GM12878 (cell line): ENCODE measurements at regions not wholly inside any gene's neighbourhood (a gene's known extent, or its start where the extent isn't known, plus 50 kb on each side); places are given as distances from the start of the nearest gene placed in this dataset.
A peak's percentile ranks its signal among the peaks of the same experiment; 100 is the strongest.

Source experiments
- ATAC-seq: fragments of 200-7000 bp; cut with Tn5 transposase; 3 replicates; pipeline ENCODE4 v1.9.1; 2020; ENCODE audit warnings: mild to moderate bottlenecking, moderate library complexity
- BruUV-seq: library from RNA; stranded (reverse); fragments of 400-500 nt; replicated peaks from 2 replicates; lab custom pipeline; 2021; lab: Mats Ljungman, UMichigan
- CTCF ChIA-PET: fragments of 300-600 bp; sonication (Branson Sonifier 250); formaldehyde crosslinking; extraction: SDS; loops from one replicate; lab custom pipeline; 2021; ENCODE audit warnings: inconsistent platforms; lab: Yijun Ruan, JAX
- POLR2A ChIA-PET: fragments of 350-600 bp; formaldehyde crosslinking; extraction: SDS; loops from one replicate; lab custom pipeline; 2021; ENCODE audit warnings: inconsistent platforms; lab: Charles Lee
- RAD21 ChIA-PET: fragments of 300-600 bp; sonication (Branson Sonifier 250); formaldehyde crosslinking; loops from one replicate; lab custom pipeline; 2023; ENCODE audit warnings: antibody characterized with exemption; ENCODE audit not compliant: unreplicated experiment; lab: Charles Lee
- SMC1A ChIA-PET: fragments of 300-600 bp; sonication (Branson Sonifier 250); formaldehyde crosslinking; loops from one replicate; lab custom pipeline; 2023; ENCODE audit not compliant: unreplicated experiment, uncharacterized antibody; lab: Charles Lee
- DNase-seq: peaks from one replicate; pipeline ENCODE4 v3.0.0-alpha.2; 2011; ENCODE audit warnings: low read depth, low spot score
- FAIRE-seq: peaks from 3 replicates; lab custom pipeline; 2011; peaks lifted over from hg19 to GRCh38; lab: Jason Lieb, UNC
- H2AFZ ChIP-seq: 2 replicates; pipeline ENCODE4 v1.6.0; 2011; ENCODE audit warnings: low read depth, low read length, control low read depth; ENCODE audit not compliant: control insufficient read depth
- H3K27ac ChIP-seq: 2 replicates; pipeline ENCODE4 v1.5.1; 2011; ENCODE audit warnings: control low read depth; ENCODE audit not compliant: control insufficient read depth, insufficient read depth
- H3K27me3 ChIP-seq, 2 experiments: replicated peaks in 1 of 2; 2 replicates each; pipeline versions ENCODE4 v1.6.0 to v1.6.1; 2011; ENCODE audit warnings: low read length in 1 of 2; ENCODE audit not compliant: control insufficient read depth in 2 of 2, insufficient read depth in 2 of 2
- H3K36me3 ChIP-seq, 2 experiments: 2 replicates each; pipeline ENCODE4 v1.5.1; 2011; ENCODE audit warnings: low read length in 1 of 2; ENCODE audit not compliant: control insufficient read depth in 2 of 2, insufficient read depth in 2 of 2
- H3K4me1 ChIP-seq: 2 replicates; pipeline ENCODE4 v1.6.1; 2011; ENCODE audit warnings: mild to moderate bottlenecking, low read length, moderate library complexity, mixed read lengths; ENCODE audit not compliant: control insufficient read depth, insufficient read depth
- H3K4me2 ChIP-seq: 2 replicates; pipeline ENCODE4 v1.6.0; 2011; ENCODE audit warnings: control low read depth; ENCODE audit not compliant: control insufficient read depth, insufficient read depth
- H3K4me3 ChIP-seq: fragments of 200-600 bp; sonication (generic); 2 replicates; pipeline ENCODE4 v1.5.1; 2016
- H3K79me2 ChIP-seq: 2 replicates; pipeline ENCODE4 v1.6.0; 2011; ENCODE audit warnings: low read length; ENCODE audit not compliant: control insufficient read depth, insufficient read depth
- H3K9ac ChIP-seq: 2 replicates; pipeline ENCODE4 v1.8.0; 2011; ENCODE audit warnings: low read length, control low read depth, mixed read lengths; ENCODE audit not compliant: control insufficient read depth, insufficient read depth
- H3K9me3 ChIP-seq: replicated peaks from 3 replicates; pipeline ENCODE4 v1.5.1; 2011; ENCODE audit warnings: mild to moderate bottlenecking, low read length; ENCODE audit not compliant: control insufficient read depth, insufficient read depth
- H4K20me1 ChIP-seq: 2 replicates; pipeline ENCODE4 v1.6.0; 2011; ENCODE audit not compliant: control insufficient read depth, insufficient read depth
- BCL11A ChIP-seq: IDR thresholded peaks from 2 replicates; pipeline ENCODE4 v1.6.1; 2011; ENCODE audit warnings: low read depth, low read length
- ETV6 ChIP-seq, 2 experiments: fragments of 450-650 bp in 1 of 2; IDR thresholded peaks in 1 of 2; conservative IDR thresholded peaks in 1 of 2; 2 replicates each; pipeline ENCODE4 v1.6.1; 2014; ENCODE audit warnings: antibody characterized with exemption in 1 of 2, borderline replicate concordance in 1 of 2, low read depth in 1 of 2, mild to moderate bottlenecking in 1 of 2, moderate library complexity in 1 of 2
- GABPA ChIP-seq: IDR thresholded peaks from 2 replicates; pipeline ENCODE4 v1.6.1; 2014; ENCODE audit warnings: antibody characterized with exemption, low read depth, mild to moderate bottlenecking, inconsistent platforms
- LARP7 ChIP-seq: fragments of 450-650 bp; IDR thresholded peaks from 2 replicates; pipeline ENCODE4 v1.6.1; 2017; ENCODE audit warnings: mild to moderate bottlenecking
- MEF2B ChIP-seq: fragments of 450-650 bp; IDR thresholded peaks from 2 replicates; pipeline ENCODE4 v1.6.1; 2018; ENCODE audit warnings: mild to moderate bottlenecking, moderate library complexity; ENCODE audit not compliant: partially characterized antibody, poor library complexity, severe bottlenecking
- RAD51 ChIP-seq: fragments of 450-650 bp; IDR thresholded peaks from 2 replicates; pipeline ENCODE4 v1.6.1; 2016; ENCODE audit warnings: moderate library complexity, mild to moderate bottlenecking, inconsistent platforms
- SIX5 ChIP-seq: IDR thresholded peaks from 2 replicates; pipeline ENCODE4 v1.6.1; 2011; ENCODE audit warnings: mild to moderate bottlenecking, low read depth, low read length, moderate library complexity; ENCODE audit not compliant: severe bottlenecking
- SKIL ChIP-seq: fragments of 450-650 bp; IDR thresholded peaks from 2 replicates; pipeline ENCODE4 v1.6.1; 2017; ENCODE audit warnings: mild to moderate bottlenecking, low read depth, inconsistent platforms; ENCODE audit not compliant: poor library complexity, severe bottlenecking
- in situ Hi-C: fragments of 300-500 bp; cut with MboI; formaldehyde crosslinking; loops from 9 replicates; pipeline ENCODE4 v1.14.3; 2018; ENCODE audit warnings: mixed read lengths
- intact Hi-C: fragments of 100-400 bp; cut with micrococcal nuclease; formaldehyde crosslinking; loops from one replicate; pipeline ENCODE4 v1.14.2; 2022; ENCODE audit not compliant: unreplicated experiment
- TF ChIP-seq, protein P1 (sequence below): fragments of 450-650 bp; IDR thresholded peaks from 2 replicates; pipeline ENCODE4 v1.6.1; 2016; ENCODE audit warnings: mild to moderate bottlenecking, moderate library complexity, borderline replicate concordance
- TF ChIP-seq, protein P2 (sequence below): IDR thresholded peaks from 2 replicates; pipeline ENCODE4 v1.6.1; 2012; ENCODE audit warnings: low read depth, low read length, improper control_type of control experiment
- TF ChIP-seq, protein P3 (sequence below): IDR thresholded peaks from 2 replicates; pipeline ENCODE4 v1.6.1; 2011; ENCODE audit warnings: borderline replicate concordance, low read depth, mild to moderate bottlenecking, moderate library complexity, mixed read lengths, low read length; ENCODE audit not compliant: insufficient read depth; ENCODE audit errors: extremely low read length

GRCh38 chr3:43218156-43218555 lies 68.2 kb upstream of the SNRK start:
- no peak for DNase-seq
- H4K20me1 ChIP-seq: no peaks in the 10 kb centered on the region
- no peak for FAIRE-seq
- TF ChIP-seq GABPA (no peak), SIX5 (no peak), LARP7 (no peak), MEF2B (peak; percentile 53), BCL11A (no peak), SKIL (no peak), RAD51 (0 out of 2 replicates have a peak, but pooled peaks have one; percentile 34), ETV6 (conservative IDR thresholded peaks at IDR 0.05 in 1 of 2, IDR thresholded peaks at IDR 0.05 in 1 of 2; ENCODE audit: borderline replicate concordance in 1 of 2, low read depth in 1 of 2) (no peak)
- TF ChIP-seq, protein P1, sequence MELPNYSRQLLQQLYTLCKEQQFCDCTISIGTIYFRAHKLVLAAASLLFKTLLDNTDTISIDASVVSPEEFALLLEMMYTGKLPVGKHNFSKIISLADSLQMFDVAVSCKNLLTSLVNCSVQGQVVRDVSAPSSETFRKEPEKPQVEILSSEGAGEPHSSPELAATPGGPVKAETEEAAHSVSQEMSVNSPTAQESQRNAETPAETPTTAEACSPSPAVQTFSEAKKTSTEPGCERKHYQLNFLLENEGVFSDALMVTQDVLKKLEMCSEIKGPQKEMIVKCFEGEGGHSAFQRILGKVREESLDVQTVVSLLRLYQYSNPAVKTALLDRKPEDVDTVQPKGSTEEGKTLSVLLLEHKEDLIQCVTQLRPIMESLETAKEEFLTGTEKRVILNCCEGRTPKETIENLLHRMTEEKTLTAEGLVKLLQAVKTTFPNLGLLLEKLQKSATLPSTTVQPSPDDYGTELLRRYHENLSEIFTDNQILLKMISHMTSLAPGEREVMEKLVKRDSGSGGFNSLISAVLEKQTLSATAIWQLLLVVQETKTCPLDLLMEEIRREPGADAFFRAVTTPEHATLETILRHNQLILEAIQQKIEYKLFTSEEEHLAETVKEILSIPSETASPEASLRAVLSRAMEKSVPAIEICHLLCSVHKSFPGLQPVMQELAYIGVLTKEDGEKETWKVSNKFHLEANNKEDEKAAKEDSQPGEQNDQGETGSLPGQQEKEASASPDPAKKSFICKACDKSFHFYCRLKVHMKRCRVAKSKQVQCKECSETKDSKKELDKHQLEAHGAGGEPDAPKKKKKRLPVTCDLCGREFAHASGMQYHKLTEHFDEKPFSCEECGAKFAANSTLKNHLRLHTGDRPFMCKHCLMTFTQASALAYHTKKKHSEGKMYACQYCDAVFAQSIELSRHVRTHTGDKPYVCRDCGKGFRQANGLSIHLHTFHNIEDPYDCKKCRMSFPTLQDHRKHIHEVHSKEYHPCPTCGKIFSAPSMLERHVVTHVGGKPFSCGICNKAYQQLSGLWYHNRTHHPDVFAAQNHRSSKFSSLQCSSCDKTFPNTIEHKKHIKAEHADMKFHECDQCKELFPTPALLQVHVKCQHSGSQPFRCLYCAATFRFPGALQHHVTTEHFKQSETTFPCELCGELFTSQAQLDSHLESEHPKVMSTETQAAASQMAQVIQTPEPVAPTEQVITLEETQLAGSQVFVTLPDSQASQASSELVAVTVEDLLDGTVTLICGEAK: peak; percentile 73; the same call in 1 of the 2 replicates
- TF ChIP-seq, protein P2, sequence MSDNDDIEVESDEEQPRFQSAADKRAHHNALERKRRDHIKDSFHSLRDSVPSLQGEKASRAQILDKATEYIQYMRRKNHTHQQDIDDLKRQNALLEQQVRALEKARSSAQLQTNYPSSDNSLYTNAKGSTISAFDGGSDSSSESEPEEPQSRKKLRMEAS: no peak
- TF ChIP-seq, protein P3, sequence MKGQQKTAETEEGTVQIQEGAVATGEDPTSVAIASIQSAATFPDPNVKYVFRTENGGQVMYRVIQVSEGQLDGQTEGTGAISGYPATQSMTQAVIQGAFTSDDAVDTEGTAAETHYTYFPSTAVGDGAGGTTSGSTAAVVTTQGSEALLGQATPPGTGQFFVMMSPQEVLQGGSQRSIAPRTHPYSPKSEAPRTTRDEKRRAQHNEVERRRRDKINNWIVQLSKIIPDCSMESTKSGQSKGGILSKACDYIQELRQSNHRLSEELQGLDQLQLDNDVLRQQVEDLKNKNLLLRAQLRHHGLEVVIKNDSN: no peak
- TF ChIP-seq, all 136 proteins: peak for 3
- intact Hi-C loops: no loop called here
- CTCF ChIA-PET: no interaction called here
- Histone ChIP-seq H3K27ac (no peak overlapping the region), H2AFZ (no peak overlapping the region), H3K4me3 (no peak overlapping the region), H3K79me2 (no peaks in the 10 kb centered on the region), H3K9ac (no peak overlapping the region), H3K4me1 (no peaks in the 10 kb centered on the region), H3K36me3 (no peaks in the 10 kb centered on the region), H3K27me3 (no peaks in the 10 kb centered on the region), H3K4me2 (no peak overlapping the region), H3K9me3 (no peaks in the 10 kb centered on the region)
- RAD21 ChIA-PET: no interaction called here
- in situ Hi-C loops: no loop called here
- POLR2A ChIA-PET: no interaction called here
- SMC1A ChIA-PET: no interaction called here
- BruUV-seq: no TSS peak
- ATAC-seq: no peak
